Large intestine (tissue), 3 donors: ENCODE measurements at regions not wholly inside any gene's neighbourhood (a gene's known extent, or its start where the extent isn't known, plus 50 kb on each side); places are given as distances from the start of the nearest gene placed in this dataset.

Experiments
- DNase-seq, 2 donors: peaks; one replicate each; pipeline versions ENCODE4 v3.0.0 to v3.0.0-alpha.2; 2013
- H3K27ac ChIP-seq: one replicate; pipeline ENCODE4 v1.5.1; 2013; ENCODE audit warnings: low read length
- H3K27me3 ChIP-seq: 2 replicates; pipeline ENCODE4 v1.6.1; 2013; ENCODE audit warnings: low read length; ENCODE audit not compliant: control insufficient read depth, insufficient read depth
- H3K36me3 ChIP-seq: 2 replicates; pipeline ENCODE4 v1.6.1; 2013; ENCODE audit warnings: low read length; ENCODE audit not compliant: control insufficient read depth, insufficient read depth
- H3K4me1 ChIP-seq: one replicate; pipeline ENCODE4 v1.6.1; 2013; ENCODE audit warnings: low read length; ENCODE audit not compliant: control insufficient read depth, insufficient read depth
- H3K4me3 ChIP-seq: one replicate; pipeline ENCODE4 v1.5.1; 2013; ENCODE audit warnings: low read length
- H3K9me3 ChIP-seq: one replicate; pipeline ENCODE4 v1.6.1; 2013; ENCODE audit warnings: mild to moderate bottlenecking, low read depth, low read length, moderate library complexity; ENCODE audit not compliant: control insufficient read depth
- WGBS: methylation state at CpG from one replicate; pipeline ENCODE4 v1.1.5; 2013; ENCODE audit warnings: low lambda C conversion rate; ENCODE audit not compliant: insufficient coverage; 5-methylcytosine and 5-hydroxymethylcytosine counted together

DNA sequence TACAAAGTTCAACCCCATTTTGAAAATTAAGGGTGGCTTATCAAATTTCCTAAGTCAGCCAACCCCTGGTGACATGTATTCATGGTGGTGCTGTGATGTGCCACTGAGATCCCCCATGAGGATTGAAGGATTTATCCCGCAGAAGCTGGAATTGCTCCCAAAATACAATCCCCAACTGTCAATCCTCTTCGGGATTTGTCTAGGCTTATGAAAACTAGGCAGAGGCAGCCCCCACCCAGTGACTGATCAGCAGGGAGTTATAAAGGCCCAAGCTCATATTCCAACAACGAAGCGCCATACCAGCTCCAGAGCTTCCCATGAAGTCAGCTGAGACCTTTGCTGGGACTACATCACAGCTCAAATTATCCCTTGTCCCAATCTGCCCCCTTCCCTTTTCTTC, 316.0 kb downstream of the ENC1 start:
- Histone ChIP-seq H3K4me3 (no peak overlapping the region), H3K27ac (no peak overlapping the region), H3K36me3 (no peaks in the 10 kb centered on the region), H3K4me1 (peaks cover 31% of the 10 kb centered on the region), H3K27me3 (no peaks in the 10 kb centered on the region), H3K9me3 (no peaks in the 10 kb centered on the region)
- WGBS: no CpG with 5 or more reads among the region's 4 CpGs
- no peak for DNase-seq

DNA sequence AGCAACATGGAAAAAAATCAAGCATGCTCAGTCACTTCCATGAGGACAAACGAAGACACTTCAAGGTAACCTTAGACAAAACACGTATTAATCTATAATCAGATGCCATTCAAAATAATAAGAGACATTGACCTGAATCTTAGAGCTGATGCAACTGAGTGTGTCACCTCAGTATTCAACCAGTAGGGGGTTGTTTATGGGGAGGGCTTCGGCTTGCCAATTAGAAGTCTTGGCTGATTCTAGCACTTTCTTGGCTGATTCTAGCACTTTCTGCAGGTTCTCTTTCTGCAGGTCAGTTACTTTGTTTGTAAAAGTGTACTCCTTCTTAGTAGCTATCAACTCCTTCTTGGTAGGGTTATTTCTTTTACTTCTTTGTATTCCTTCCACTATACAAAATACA, 317.6 kb downstream of the ENC1 start:
- H3K4me1 ChIP-seq: peaks cover 21% of the 10 kb centered on the region
- WGBS: 90% methylated on average over 2 of the region's 3 CpGs
- H3K36me3 ChIP-seq: no peaks in the 10 kb centered on the region
- H3K9me3 ChIP-seq: no peaks in the 10 kb centered on the region
- no peak overlapping the region for H3K4me3 ChIP-seq
- no peak for DNase-seq
- H3K27me3 ChIP-seq: no peaks in the 10 kb centered on the region
- no peak overlapping the region for H3K27ac ChIP-seq

DNA sequence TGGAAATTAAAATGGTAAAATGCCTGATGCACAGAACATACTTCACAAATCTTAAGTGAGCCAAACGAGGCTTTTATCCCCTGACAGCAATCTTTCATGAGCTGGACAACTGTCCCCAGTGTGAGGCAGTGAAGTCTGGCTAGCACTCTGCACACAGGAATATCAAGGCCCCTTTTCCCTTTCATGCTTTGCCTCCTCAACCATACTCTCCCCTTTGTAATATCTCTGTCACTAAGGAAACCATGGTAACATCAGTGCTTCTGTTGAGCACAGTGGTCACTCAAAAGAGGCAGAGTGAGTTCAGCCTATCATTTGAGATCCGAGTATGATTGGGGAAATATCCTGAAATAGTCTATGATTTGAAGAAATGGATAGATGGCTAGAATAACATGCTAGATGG, 318.3 kb downstream of the ENC1 start:
- H3K9me3 ChIP-seq: no peaks in the 10 kb centered on the region
- no peaks in the 10 kb centered on the region for H3K36me3 ChIP-seq
- WGBS: no CpG with 5 or more reads among the region's 2 CpGs
- H3K27me3 ChIP-seq: no peaks in the 10 kb centered on the region
- no peak overlapping the region for H3K27ac ChIP-seq
- H3K4me1 ChIP-seq: peaks cover 15% of the 10 kb centered on the region
- H3K4me3 ChIP-seq: no peak overlapping the region
- no peak for DNase-seq

DNA sequence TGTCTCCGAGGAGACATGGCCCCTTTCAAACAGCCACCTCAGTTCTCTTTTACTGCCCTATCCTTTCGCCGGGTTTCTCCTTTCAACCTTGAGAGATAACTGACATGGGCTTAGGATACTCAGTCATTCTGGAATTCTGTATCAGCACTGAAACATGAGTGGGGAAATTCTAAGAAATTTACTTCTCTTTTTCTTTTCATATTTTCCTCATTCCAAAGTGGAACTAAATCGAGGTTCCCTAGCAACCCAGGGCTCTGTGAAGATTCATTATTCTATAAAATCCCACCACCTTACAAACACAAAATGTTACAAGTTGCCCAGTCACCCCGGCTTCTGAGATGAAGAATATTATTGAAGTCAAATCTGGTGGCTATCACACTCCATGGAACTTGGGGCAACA, 319.2 kb downstream of the ENC1 start:
- no peak for DNase-seq
- Histone ChIP-seq H3K36me3 (no peaks in the 10 kb centered on the region), H3K4me3 (no peak overlapping the region), H3K27ac (no peak overlapping the region), H3K9me3 (no peaks in the 10 kb centered on the region), H3K4me1 (peaks cover 10% of the 10 kb centered on the region), H3K27me3 (no peaks in the 10 kb centered on the region)
- 100% methylated on average over 1 of the region's 5 CpGs for WGBS

DNA sequence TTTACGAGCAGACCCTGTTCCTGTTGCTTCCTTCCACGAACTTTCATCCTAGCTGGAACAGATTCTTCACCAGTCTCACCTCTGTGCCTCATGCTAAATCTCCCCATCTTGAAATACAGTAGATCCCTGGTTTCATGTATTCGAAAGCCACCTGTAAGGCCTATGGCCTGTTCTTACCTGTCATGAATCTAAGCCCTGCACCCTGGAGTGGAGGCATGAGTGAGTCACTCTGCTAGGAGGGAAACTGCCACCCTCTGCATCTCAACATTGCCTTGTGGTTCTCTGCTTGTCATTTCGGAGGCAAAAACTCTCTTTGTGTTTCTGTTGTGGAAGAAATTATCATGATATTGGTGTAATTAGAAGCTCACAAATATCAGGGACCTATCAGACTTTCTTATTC, 320.0 kb downstream of the ENC1 start:
- Histone ChIP-seq H3K27ac (no peak overlapping the region), H3K4me1 (peaks cover 7% of the 10 kb centered on the region), H3K27me3 (no peaks in the 10 kb centered on the region), H3K9me3 (no peaks in the 10 kb centered on the region), H3K4me3 (no peak overlapping the region), H3K36me3 (no peaks in the 10 kb centered on the region)
- no CpG with 5 or more reads among the region's 4 CpGs for WGBS
- no peak for DNase-seq

DNA sequence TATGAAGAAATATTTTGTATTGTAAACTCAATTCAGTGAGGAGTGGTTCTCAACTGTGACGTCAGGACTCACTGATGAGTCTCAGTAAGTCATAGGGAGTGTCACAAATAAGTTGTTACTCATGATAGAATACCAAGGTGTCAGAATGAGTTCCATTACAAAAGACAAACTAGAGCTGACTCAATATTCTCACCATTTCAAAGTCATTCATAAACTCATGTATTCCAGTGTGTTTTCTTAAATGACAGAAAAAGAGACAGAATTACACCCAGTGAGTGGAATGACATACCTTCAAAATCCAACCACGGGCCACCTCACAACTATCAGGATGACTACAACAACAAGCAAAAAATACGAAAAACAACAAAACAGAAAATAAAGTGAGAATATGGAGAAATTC, 321.5 kb downstream of the ENC1 start:
- WGBS: 71% methylated on average over 3 of the region's 3 CpGs

DNA sequence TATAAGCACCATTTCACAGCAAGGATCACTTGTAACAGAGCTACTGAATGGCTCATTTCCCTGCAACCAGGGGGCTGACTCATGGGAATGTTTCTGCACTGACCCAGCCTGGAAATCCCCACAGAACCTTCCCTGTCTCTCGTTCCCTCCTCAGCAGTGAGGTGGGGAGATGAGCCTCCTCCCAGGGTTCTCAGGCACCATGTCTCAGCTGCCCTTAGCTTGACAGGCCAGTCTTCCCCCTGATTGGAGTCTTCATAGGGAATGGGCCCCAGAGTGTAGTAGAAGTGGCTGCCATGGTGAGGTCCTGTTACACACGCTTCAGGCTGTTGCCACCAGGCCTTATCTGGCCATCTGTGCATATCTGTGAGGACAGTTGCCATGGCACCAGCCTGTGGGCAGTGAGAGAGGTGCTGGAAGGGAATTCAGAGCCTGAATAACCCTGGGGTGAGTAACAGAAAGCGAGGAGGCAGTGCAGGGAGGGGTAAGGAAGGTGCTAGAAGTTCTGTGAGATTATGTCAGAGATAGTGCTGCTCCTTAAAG, 324.4 kb downstream of the ENC1 start:
- H3K4me3 ChIP-seq: no peak overlapping the region
- no peaks in the 10 kb centered on the region for H3K27me3 ChIP-seq
- peak in 1 of 2 donors; percentile 43 for DNase-seq
- no CpG with 5 or more reads among the region's 3 CpGs for WGBS
- H3K4me1 ChIP-seq: peaks cover 6% of the 10 kb centered on the region
- H3K36me3 ChIP-seq: no peaks in the 10 kb centered on the region
- no peaks in the 10 kb centered on the region for H3K9me3 ChIP-seq
- H3K27ac ChIP-seq: no peak overlapping the region

More for the DNA sequence above, 321.5 kb downstream of the ENC1 start:
- Histone ChIP-seq H3K36me3 (no peaks in the 10 kb centered on the region), H3K27me3 (no peaks in the 10 kb centered on the region), H3K27ac (no peak overlapping the region), H3K4me1 (peaks cover 6% of the 10 kb centered on the region), H3K4me3 (no peak overlapping the region), H3K9me3 (no peaks in the 10 kb centered on the region)
- no peak for DNase-seq

DNA sequence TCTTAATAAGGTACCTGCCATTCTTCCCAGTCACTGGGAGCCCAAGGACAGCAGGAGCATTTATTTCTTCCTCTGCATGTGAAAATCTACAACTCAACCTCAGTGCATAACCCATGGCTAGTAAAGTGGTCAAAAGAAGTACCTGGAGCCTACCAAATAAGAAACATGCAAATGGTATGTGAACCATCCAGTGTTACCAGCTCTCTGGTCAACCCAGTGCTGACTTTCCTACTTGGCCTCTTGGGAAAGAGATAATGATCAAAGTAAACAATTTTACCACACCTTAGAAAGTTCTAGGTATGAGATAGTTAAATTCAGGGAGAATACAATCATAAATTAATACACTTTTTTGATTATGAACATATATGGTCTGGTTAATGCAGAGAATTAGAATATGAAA, 325.6 kb downstream of the ENC1 start:
- no peaks in the 10 kb centered on the region for H3K27me3 ChIP-seq
- peaks cover 6% of the 10 kb centered on the region for H3K4me1 ChIP-seq
- no peak for DNase-seq
- no peak overlapping the region for H3K27ac ChIP-seq
- no peaks in the 10 kb centered on the region for H3K9me3 ChIP-seq
- no peaks in the 10 kb centered on the region for H3K36me3 ChIP-seq
- H3K4me3 ChIP-seq: no peak overlapping the region

DNA sequence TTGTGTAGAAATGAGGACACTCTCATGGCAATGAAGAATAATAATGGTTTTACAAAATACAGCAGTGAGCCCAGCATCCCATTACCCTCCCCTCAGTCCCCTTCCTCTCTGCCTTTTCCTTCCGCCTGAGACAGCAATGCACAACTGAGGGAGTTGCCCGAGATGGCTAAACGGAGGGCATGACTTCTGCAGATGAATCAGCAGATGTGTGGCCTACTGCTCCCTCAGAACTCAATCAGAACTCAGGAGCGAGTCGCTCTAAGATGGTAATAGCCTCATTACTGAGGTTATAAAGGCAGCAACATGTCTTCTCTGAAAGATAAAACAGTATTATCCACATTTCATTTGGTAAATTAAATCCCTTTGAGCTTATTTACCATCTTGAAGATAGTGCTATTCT, 326.6 kb downstream of the ENC1 start:
- peaks cover 11% of the 10 kb centered on the region for H3K4me1 ChIP-seq
- no peak for DNase-seq
- WGBS: no CpG with 5 or more reads among the region's 5 CpGs
- H3K36me3 ChIP-seq: no peaks in the 10 kb centered on the region
- H3K4me3 ChIP-seq: no peak overlapping the region
- H3K27me3 ChIP-seq: no peaks in the 10 kb centered on the region
- no peaks in the 10 kb centered on the region for H3K9me3 ChIP-seq
- no peak overlapping the region for H3K27ac ChIP-seq

DNA sequence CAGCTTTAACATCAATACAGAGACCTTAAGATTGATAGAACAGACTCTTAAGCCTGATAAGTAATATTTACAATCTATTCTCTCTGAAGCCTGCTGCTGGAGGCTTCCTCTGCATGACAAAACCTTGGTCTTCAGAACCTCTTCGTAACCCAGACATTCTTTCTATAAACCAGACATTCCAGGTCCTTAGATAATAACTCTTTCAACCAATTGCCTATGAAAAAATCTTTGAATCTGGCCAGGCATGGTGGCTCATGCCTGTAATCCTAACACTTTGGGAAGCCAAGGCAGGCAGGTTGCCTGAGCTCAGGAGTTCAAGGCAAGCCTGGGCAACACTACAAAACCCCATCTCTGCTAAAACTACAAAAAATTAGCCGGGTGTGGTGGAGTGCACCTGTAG, 327.8 kb downstream of the ENC1 start:
- no peak for DNase-seq
- WGBS: no CpG with 5 or more reads among the region's 2 CpGs

DNA sequence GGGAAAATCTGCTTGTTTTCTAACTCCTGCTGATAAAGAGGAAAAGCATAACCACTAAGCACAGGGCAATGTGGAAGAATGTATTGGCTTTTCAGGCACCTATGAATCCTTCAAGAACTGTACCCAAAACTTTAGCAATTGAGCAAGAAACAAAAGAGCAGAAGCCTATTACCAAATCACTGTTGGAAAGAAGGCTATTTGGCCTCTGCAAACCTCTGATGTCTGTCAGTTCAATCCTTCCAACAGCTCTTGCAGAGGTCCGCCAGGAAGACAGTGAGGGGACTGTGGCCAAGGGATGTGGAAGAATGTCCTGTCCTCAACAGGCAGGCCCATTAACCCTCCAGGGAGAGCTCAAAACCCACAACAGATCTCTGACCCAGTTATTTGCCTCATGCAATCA, 328.6 kb downstream of the ENC1 start:
- WGBS: no CpG with 5 or more reads among the region's 1 CpG
- peaks cover 11% of the 10 kb centered on the region for H3K4me1 ChIP-seq
- no peaks in the 10 kb centered on the region for H3K9me3 ChIP-seq
- no peak overlapping the region for H3K27ac ChIP-seq
- no peaks in the 10 kb centered on the region for H3K27me3 ChIP-seq
- no peaks in the 10 kb centered on the region for H3K36me3 ChIP-seq
- no peak overlapping the region for H3K4me3 ChIP-seq
- DNase-seq: no peak

More for the DNA sequence above, 327.8 kb downstream of the ENC1 start:
- Histone ChIP-seq H3K27me3 (no peaks in the 10 kb centered on the region), H3K27ac (no peak overlapping the region), H3K4me3 (no peak overlapping the region), H3K9me3 (no peaks in the 10 kb centered on the region), H3K4me1 (peaks cover 11% of the 10 kb centered on the region), H3K36me3 (no peaks in the 10 kb centered on the region)
